ENCODE measurements at regions not wholly inside any gene's neighbourhood (a gene's known extent, or its start where the extent isn't known, plus 50 kb on each side); places are given as distances from the start of the nearest gene placed in this dataset.

GRCh38 chr2:12305931-12306330, 410.8 kb upstream of the TRIB2 start:
- TF ChIP-seq CTCF (IDR thresholded peaks at IDR 0.05; ENCODE audit: partially characterized antibody, unreplicated experiment) = no peak
- Mint-ChIP-seq H3K27ac (ENCODE audit: unreplicated experiment) (no peak overlapping the region), H3K27me3 (ENCODE audit: unreplicated experiment) (no peaks in the 10 kb centered on the region), H3K4me1 (ENCODE audit: low read depth, unreplicated experiment) (no peaks in the 10 kb centered on the region), H3K36me3 (ENCODE audit: unreplicated experiment) (no peaks in the 10 kb centered on the region), H3K9me3 (ENCODE audit: unreplicated experiment) (no peaks in the 10 kb centered on the region), H3K4me3 (ENCODE audit: unreplicated experiment) (no peak overlapping the region)
- DNase-seq = no peak

GRCh38 chr2:12310399-12310798, 406.3 kb upstream of the TRIB2 start:
- Mint-ChIP-seq H3K36me3 (ENCODE audit: unreplicated experiment) (no peaks in the 10 kb centered on the region), H3K4me1 (ENCODE audit: low read depth, unreplicated experiment) (peaks cover 19% of the 10 kb centered on the region), H3K4me3 (ENCODE audit: unreplicated experiment) (no peak overlapping the region), H3K27me3 (ENCODE audit: unreplicated experiment) (peaks cover 6% of the 10 kb centered on the region), H3K9me3 (ENCODE audit: unreplicated experiment) (peaks cover 6% of the 10 kb centered on the region), H3K27ac (ENCODE audit: unreplicated experiment) (no peak overlapping the region)
- no peak for TF ChIP-seq CTCF (IDR thresholded peaks at IDR 0.05; ENCODE audit: partially characterized antibody, unreplicated experiment)
- no peak for DNase-seq

- H3K27me3 Mint-ChIP-seq (ENCODE audit: unreplicated experiment) = peaks cover 6% of the 10 kb centered on the region
- H3K27ac Mint-ChIP-seq (ENCODE audit: unreplicated experiment) = no peak overlapping the region
- no peak for DNase-seq
- TF ChIP-seq CTCF (IDR thresholded peaks at IDR 0.05; ENCODE audit: partially characterized antibody, unreplicated experiment) = no peak
- H3K4me1 Mint-ChIP-seq (ENCODE audit: low read depth, unreplicated experiment) = peaks cover 19% of the 10 kb centered on the region
- H3K4me3 Mint-ChIP-seq (ENCODE audit: unreplicated experiment) = no peak overlapping the region
- peaks cover 6% of the 10 kb centered on the region for H3K9me3 Mint-ChIP-seq (ENCODE audit: unreplicated experiment)
- no peaks in the 10 kb centered on the region for H3K36me3 Mint-ChIP-seq (ENCODE audit: unreplicated experiment)
Observed at GRCh38 chr2:12313445-12314126, 403.1 kb upstream of the TRIB2 start.

- H3K36me3 Mint-ChIP-seq (ENCODE audit: unreplicated experiment) = no peaks in the 10 kb centered on the region
- peak; percentile 40 for DNase-seq
- peak overlapping the region; percentile 64 for H3K4me3 Mint-ChIP-seq (ENCODE audit: unreplicated experiment)
- TF ChIP-seq CTCF (IDR thresholded peaks at IDR 0.05; ENCODE audit: partially characterized antibody, unreplicated experiment) = no peak
- peaks cover 6% of the 10 kb centered on the region for H3K27me3 Mint-ChIP-seq (ENCODE audit: unreplicated experiment)
- H3K4me1 Mint-ChIP-seq (ENCODE audit: low read depth, unreplicated experiment) = peaks cover 19% of the 10 kb centered on the region
- peak overlapping the region; percentile 95 for H3K27ac Mint-ChIP-seq (ENCODE audit: unreplicated experiment)
- H3K9me3 Mint-ChIP-seq (ENCODE audit: unreplicated experiment) = peaks cover 6% of the 10 kb centered on the region
Observed at GRCh38 chr2:12314127-12314760, 402.5 kb upstream of the TRIB2 start.

- Mint-ChIP-seq H3K4me1 (ENCODE audit: low read depth, unreplicated experiment) (peaks cover 19% of the 10 kb centered on the region), H3K9me3 (ENCODE audit: unreplicated experiment) (peaks cover 6% of the 10 kb centered on the region), H3K27ac (ENCODE audit: unreplicated experiment) (peak overlapping the region; percentile 95), H3K4me3 (ENCODE audit: unreplicated experiment) (no peak overlapping the region), H3K36me3 (ENCODE audit: unreplicated experiment) (no peaks in the 10 kb centered on the region), H3K27me3 (ENCODE audit: unreplicated experiment) (peaks cover 6% of the 10 kb centered on the region)
- no peak for DNase-seq
- no peak for TF ChIP-seq CTCF (IDR thresholded peaks at IDR 0.05; ENCODE audit: partially characterized antibody, unreplicated experiment)
Observed at GRCh38 chr2:12315224-12315623, 401.5 kb upstream of the TRIB2 start.
